Parathyroid adenoma (tissue), 2 donors: ENCODE measurements at regions not wholly inside any gene's neighbourhood (a gene's known extent, or its start where the extent isn't known, plus 50 kb on each side); places are given as distances from the start of the nearest gene placed in this dataset.

ENCODE experiments used
- H2AFZ ChIP-seq: fragments of 300-600 bp; sonication (generic); one replicate; pipeline ENCODE4 v1.7.0; 2017; ENCODE audit warnings: antibody characterized with exemption, mild to moderate bottlenecking
- H3K27ac ChIP-seq: fragments of 300-600 bp; sonication (generic); one replicate; pipeline ENCODE4 v1.7.0; 2017
- H3K27me3 ChIP-seq: fragments of 300-600 bp; sonication (generic); one replicate; pipeline ENCODE4 v1.7.0; 2017; ENCODE audit warnings: low read length; ENCODE audit not compliant: control insufficient read depth, insufficient read depth
- H3K36me3 ChIP-seq: fragments of 300-600 bp; sonication (generic); one replicate; pipeline ENCODE4 v1.7.0; 2017; ENCODE audit warnings: low read length; ENCODE audit not compliant: control insufficient read depth, insufficient read depth
- H3K4me1 ChIP-seq: fragments of 300-600 bp; sonication (generic); one replicate; pipeline ENCODE4 v1.7.0; 2017; ENCODE audit warnings: control low read depth
- H3K4me2 ChIP-seq: fragments of 300-600 bp; sonication (generic); one replicate; pipeline ENCODE4 v1.7.0; 2017; ENCODE audit warnings: low read length
- H3K4me3 ChIP-seq: fragments of 300-600 bp; sonication (generic); one replicate; pipeline ENCODE4 v1.7.0; 2017; ENCODE audit warnings: low read depth, low read length
- H3K79me2 ChIP-seq: fragments of 300-600 bp; sonication (generic); one replicate; pipeline ENCODE4 v1.7.0; 2017; ENCODE audit warnings: control low read depth
- H3K9ac ChIP-seq: fragments of 300-600 bp; sonication (generic); one replicate; pipeline ENCODE4 v1.7.0; 2017; ENCODE audit warnings: mild to moderate bottlenecking
- H3K9me3 ChIP-seq: fragments of 300-600 bp; sonication (generic); one replicate; pipeline ENCODE4 v1.7.0; 2017; ENCODE audit warnings: low read length; ENCODE audit not compliant: control insufficient read depth
- CTCF ChIP-seq: fragments of 300-600 bp; sonication (generic); IDR thresholded peaks from one replicate; pipeline ENCODE4 v1.7.0; 2017; ENCODE audit warnings: antibody characterized with exemption, mild to moderate bottlenecking
- donor health status: primary hyperparathyroidism.

- Histone ChIP-seq H3K79me2 (no peaks in the 10 kb centered on the region), H2AFZ (no peak overlapping the region), H3K4me2 (no peak overlapping the region), H3K4me1 (peaks cover 46% of the 10 kb centered on the region), H3K36me3 (no peaks in the 10 kb centered on the region), H3K9me3 (no peaks in the 10 kb centered on the region), H3K4me3 (no peak overlapping the region), H3K27ac (peak overlapping the region; percentile 74), H3K9ac (no peak overlapping the region), H3K27me3 (no peaks in the 10 kb centered on the region)
- no peak for TF ChIP-seq CTCF
Observed at GRCh38 chr6:145261758-145262157, 473.6 kb downstream of the EPM2A start.

GRCh38 chr6:145262771-145263170, 472.5 kb downstream of the EPM2A start:
- no peak overlapping the region for H3K4me3 ChIP-seq
- H3K79me2 ChIP-seq = no peaks in the 10 kb centered on the region
- H3K9ac ChIP-seq = no peak overlapping the region
- no peak for TF ChIP-seq CTCF
- no peaks in the 10 kb centered on the region for H3K27me3 ChIP-seq
- no peaks in the 10 kb centered on the region for H3K36me3 ChIP-seq
- H2AFZ ChIP-seq = no peak overlapping the region
- no peak overlapping the region for H3K4me2 ChIP-seq
- peaks cover 51% of the 10 kb centered on the region for H3K4me1 ChIP-seq
- no peaks in the 10 kb centered on the region for H3K9me3 ChIP-seq
- peak overlapping the region; percentile 74 for H3K27ac ChIP-seq

GRCh38 chr6:145263778-145264211, 471.5 kb downstream of the EPM2A start:
- H3K4me2 ChIP-seq = no peak overlapping the region
- H2AFZ ChIP-seq = no peak overlapping the region
- H3K4me1 ChIP-seq = peaks cover 48% of the 10 kb centered on the region

DNA sequence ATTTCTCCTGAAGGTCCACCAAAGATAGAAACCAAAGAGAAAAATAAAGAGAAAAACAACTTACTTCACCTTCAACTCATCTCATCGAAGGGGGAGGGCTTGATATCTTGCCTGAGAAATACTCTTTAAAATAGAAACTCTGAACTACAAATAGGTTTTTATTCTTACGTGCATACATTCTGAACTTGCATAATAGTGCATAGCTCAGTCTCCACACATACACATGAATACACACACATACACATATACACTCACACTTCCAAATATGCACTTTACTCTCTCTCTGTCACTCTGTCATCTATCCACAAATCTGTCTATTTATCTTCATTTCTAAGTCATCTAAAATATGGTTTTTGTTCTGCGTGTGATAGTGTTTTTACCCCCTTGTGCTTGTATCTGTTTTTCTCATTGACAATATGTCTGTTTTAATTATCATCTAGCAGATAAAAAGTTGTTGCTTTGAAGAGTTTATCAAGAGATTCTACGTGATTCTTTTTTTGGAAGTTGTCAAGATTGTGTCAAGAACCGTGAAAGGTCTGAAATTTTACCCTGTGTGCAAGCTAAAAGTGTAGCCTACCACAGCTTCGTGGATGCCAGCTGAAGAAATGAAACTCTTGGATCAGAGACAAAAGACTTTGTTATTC, 468.8 kb downstream of the EPM2A start:
- no peaks in the 10 kb centered on the region for H3K79me2 ChIP-seq
- no peaks in the 10 kb centered on the region for H3K36me3 ChIP-seq
- H3K9ac ChIP-seq = no peak overlapping the region
- H3K4me2 ChIP-seq = peak overlapping the region; percentile 34
- peaks cover 65% of the 10 kb centered on the region for H3K4me1 ChIP-seq
- H3K4me3 ChIP-seq = no peak overlapping the region
- H3K27me3 ChIP-seq = no peaks in the 10 kb centered on the region
- no peak for TF ChIP-seq CTCF
- H3K9me3 ChIP-seq = no peaks in the 10 kb centered on the region
- peak overlapping the region; percentile 63 for H2AFZ ChIP-seq
- H3K27ac ChIP-seq = peak overlapping the region; percentile 94

More at GRCh38 chr6:145263778-145264211, 471.5 kb downstream of the EPM2A start:
- TF ChIP-seq CTCF = no peak
- Histone ChIP-seq H3K27ac (peak overlapping the region; percentile 74), H3K9me3 (no peaks in the 10 kb centered on the region), H3K36me3 (no peaks in the 10 kb centered on the region), H3K9ac (no peak overlapping the region), H3K27me3 (no peaks in the 10 kb centered on the region), H3K4me3 (no peak overlapping the region), H3K79me2 (no peaks in the 10 kb centered on the region)
